ENCODE measurements at regions not wholly inside any gene's neighbourhood (a gene's known extent, or its start where the extent isn't known, plus 50 kb on each side); places are given as distances from the start of the nearest gene placed in this dataset.

GRCh38 chr15:62558640-62559380 lies 393.7 kb upstream of the C2CD4B start:
- no peak for DNase-seq

DNA sequence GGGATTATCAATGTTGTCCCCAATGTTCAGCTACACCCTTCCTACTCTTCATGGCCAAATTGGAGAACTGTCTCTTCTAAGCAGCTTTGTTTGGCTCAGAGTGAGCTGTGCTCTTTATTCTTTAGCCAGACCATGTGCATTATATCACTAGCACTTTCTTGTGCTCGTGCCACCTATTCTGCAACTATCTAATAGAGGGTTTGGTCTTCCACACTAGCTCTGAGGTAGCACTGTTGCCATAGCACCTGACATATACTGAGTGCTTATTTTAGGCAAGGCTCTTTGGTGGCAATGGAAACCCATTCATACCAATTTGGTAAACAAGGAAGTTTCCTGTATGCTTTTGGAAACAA lies 394.3 kb upstream of the C2CD4B start:
- no peak for DNase-seq

DNA sequence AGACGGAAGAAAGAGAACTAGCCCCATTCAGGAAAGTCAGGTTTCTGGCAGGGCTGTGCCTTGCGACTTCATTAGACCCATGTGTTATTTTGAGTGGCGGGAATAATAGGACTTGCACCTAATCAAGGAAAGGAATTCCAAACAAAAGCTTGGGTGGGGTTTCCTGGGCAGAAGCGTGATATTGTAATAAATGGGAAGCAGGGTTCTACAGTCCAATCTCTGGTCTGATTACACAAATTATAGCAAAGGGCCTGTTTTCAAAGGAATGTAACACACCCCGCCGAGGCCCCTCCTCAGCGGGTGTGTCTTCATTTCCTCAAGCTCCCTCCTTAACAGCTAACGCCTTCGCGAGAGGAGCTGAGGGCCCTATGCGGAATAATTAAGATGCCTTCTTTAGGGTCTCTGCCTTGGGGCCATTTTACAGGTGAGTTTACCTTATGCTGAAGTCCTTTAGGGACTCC lies 396.0 kb upstream of the C2CD4B start:
- DNase-seq, result no peak

DNA sequence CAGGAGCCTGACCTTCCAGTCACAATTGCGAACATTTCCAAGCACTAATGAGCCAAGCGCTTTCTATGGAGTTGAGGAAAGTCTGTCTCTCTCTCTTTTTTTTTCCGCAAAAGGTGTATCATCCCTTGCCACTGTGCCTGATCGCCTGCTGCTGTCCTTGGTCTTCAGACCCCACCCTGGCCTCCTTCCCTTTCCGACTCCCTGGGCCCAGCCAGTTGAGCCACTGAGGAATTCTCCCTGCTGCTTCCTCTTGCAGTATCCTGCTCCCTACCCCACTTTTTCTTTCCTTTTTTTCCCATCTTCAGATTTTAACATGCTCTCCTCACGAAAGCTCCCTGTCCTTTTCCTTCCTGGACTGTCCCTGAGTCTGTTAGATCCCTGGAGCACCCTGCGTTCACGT lies 396.5 kb upstream of the C2CD4B start:
- DNase-seq, result no peak

- no peak for DNase-seq
These were observed 400.0 kb upstream of the C2CD4B start for GRCh38 chr15:62564886-62565633.

- no peak for DNase-seq
These were observed 400.5 kb upstream of the C2CD4B start for GRCh38 chr15:62565634-62566026.

- DNase-seq, result no peak
These were observed 401.2 kb upstream of the C2CD4B start for GRCh38 chr15:62566248-62566647.

- no peak for DNase-seq
These were observed 402.4 kb upstream of the C2CD4B start for GRCh38 chr15:62567501-62567900.

- DNase-seq, result no peak
These were observed 402.9 kb upstream of the C2CD4B start for GRCh38 chr15:62568004-62568403.

GRCh38 chr15:62568702-62569101 lies 403.6 kb upstream of the C2CD4B start:
- DNase-seq, result no peak

GRCh38 chr15:62569460-62570404 lies 404.6 kb upstream of the C2CD4B start:
- DNase-seq, result no peak

GRCh38 chr15:62570405-62570783 lies 405.3 kb upstream of the C2CD4B start:
- no peak for DNase-seq

DNA sequence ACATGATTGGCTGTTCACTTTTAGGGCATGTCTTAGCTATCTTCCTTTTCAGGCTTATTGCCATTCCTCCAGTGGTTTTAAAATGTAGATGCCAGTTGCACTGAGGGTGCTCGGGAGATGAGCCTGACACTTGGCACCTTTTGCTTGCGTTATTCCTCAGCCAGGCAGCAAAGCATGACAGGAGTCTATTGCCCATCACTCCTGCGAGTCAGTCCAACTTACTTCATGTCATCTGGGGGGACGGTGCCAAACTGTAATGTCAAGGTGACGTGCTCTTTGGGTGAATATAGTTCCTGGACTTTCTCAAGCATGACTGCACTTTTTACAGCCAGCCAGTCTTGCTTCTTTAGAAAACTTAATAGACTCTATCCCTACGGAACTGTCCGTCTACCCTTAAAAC lies 406.0 kb upstream of the C2CD4B start:
- DNase-seq, result no peak

DNA sequence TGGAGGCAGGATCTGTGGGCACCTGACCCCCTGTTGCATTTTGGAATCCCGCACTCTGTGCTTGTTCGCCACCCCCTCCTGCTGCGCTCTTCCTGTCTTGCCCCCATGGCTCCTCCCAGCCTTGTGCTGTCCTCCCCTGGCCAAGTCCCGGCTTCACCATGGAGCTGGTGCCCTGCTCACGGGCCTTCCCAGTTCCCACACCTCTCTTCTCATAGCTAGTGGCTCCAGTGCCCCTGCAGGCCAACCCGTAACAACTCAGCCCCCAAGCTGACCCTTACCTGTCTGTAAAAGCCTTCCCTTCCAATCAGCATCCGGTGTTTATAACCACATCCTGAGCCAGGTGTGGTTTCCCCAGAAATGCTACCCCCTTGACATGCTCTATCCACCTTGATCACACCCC lies 407.7 kb upstream of the C2CD4B start:
- DNase-seq, result no peak

GRCh38 chr15:62573876-62574275 lies 408.8 kb upstream of the C2CD4B start:
- no peak for DNase-seq

GRCh38 chr15:62578546-62578945 lies 413.5 kb upstream of the C2CD4B start:
- no peak for DNase-seq

DNA sequence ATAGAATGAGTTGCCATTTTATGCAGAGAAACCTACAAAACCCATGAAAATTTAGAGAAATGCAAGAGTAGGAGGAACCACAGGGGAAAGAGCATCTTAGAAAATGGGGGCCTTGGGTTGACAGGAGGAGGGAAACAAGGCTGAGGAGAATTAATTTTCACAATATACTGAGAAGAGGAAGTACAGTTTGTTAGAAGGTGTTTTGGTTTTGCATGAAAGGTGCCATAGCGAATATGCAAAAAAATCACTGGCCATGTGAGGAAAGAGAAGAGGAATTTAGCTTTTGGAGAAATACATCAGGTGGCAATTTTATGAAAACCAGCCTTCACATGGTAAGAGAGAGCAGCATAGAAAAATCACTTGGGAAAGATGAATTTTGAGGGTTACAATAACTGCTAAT lies 413.9 kb upstream of the C2CD4B start:
- no peak for DNase-seq

- no peak for DNase-seq
These were observed 414.8 kb upstream of the C2CD4B start for GRCh38 chr15:62579842-62580241.

- no peak for DNase-seq
These were observed 417.5 kb upstream of the C2CD4B start for GRCh38 chr15:62582580-62582979.

DNA sequence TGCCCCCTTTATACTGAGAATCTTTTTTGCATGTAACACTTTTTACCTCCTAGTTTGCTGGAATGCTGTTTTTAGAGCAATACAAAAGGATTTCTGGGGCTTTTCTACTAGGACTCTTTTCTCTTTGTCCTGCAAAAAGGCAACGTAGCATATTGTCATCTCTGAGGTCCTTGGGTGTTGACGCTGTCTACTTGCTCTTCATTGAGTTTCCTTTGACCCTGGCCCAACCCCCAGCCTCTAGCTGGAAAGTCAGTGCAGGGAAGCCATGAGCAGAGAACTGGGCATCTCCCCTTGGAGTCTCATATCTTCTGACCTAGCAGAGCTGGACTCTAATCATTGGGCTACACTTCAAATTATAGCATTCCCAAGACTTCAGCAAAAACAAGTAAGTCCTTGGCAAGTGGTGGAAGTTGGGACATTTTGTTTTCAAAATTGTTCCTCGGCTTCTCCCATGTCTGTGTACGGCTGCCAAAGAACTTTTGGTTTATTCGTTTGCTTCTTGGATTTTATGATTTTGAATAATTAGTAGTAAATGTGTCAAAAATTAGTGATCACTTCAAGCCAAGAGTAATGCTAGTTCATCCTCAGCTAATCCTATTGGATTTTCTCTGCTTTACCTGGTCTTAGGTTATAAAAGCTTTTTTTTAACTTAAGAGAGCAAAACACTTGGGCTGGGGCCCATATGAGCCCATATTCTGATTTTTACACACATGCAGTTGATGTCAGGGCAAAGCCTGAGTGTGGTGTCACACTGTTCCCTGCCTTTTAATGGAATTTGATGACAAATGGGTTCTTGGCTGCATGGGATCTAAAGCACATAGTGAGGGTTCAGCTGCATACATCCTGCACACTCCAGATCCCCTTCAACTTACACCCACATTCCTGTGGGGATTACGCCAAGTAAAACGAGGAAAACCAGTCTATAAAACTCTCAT lies 419.5 kb upstream of the C2CD4B start:
- DNase-seq, result no peak

DNA sequence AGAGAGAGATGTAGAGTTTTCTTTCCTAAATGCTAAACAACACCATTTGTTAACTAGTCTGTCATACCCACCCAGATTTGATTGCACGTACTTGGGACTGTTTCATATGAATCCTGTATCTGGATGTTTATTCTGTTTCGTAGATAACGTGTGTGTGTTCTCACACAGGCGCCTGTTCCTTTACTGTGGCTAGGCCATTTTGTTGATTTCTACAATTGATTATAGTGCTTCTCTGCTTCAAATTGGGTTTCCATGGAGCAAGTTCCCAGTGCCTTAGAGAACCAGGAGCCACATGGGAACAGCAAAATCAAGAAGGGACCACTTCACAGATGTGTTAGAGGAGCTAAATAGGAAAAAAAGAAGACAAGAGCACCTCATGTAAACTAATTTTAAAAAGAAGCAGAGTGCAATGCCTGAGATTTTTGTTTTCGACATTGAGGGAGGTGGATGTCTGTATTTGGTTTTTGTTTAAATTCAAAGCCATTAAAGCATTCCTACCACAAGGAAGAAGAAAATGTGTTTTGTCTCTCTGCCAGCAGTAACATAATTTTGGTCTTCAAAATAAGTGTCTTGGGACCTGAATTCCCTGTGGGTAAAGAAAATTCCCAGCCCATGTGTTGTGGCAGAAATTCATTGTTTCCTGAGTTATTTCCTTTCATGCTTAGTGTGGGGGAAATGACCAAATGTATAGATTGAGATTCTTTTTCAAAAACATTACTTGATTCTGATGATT lies 424.0 kb upstream of the C2CD4B start:
- no peak for DNase-seq
